Activated CD4-positive, alpha-beta T cell treated with anti-CD3 and anti-CD28 coated beads, Interleukin-2, amount 10 ng/mL, durations not matched to agents 24 days and 14 days (primary cell): ENCODE measurements at regions not wholly inside any gene's neighbourhood (a gene's known extent, or its start where the extent isn't known, plus 50 kb on each side); places are given as distances from the start of the nearest gene placed in this dataset.

ENCODE experiments used
- DNase-seq: peaks from one replicate; pipeline ENCODE4 v3.0.0; 2022
- H3K27ac Mint-ChIP-seq: one replicate; pipeline ENCODE4 v1.8.0; 2022; ENCODE audit warnings: mild to moderate bottlenecking, mixed read lengths
- H3K27me3 Mint-ChIP-seq: one replicate; pipeline ENCODE4 v1.8.0; 2022; ENCODE audit warnings: mixed read lengths
- H3K36me3 Mint-ChIP-seq: one replicate; pipeline ENCODE4 v1.8.0; 2022; ENCODE audit warnings: low read depth, mild to moderate bottlenecking, mixed read lengths
- H3K4me1 Mint-ChIP-seq: one replicate; pipeline ENCODE4 v1.8.0; 2021; ENCODE audit warnings: mixed read lengths
- H3K4me3 Mint-ChIP-seq: one replicate; pipeline ENCODE4 v1.8.0; 2022; ENCODE audit warnings: mild to moderate bottlenecking, moderate library complexity, mixed read lengths
- H3K9me3 Mint-ChIP-seq: one replicate; pipeline ENCODE4 v1.8.0; 2021; ENCODE audit warnings: mixed read lengths
- intact Hi-C: fragments of 100-400 bp; cut with micrococcal nuclease; formaldehyde crosslinking; loops from one replicate; pipeline ENCODE4 v1.15.1; 2023

- H3K9me3 Mint-ChIP-seq = peaks cover 6% of the 10 kb centered on the region
- H3K36me3 Mint-ChIP-seq = no peaks in the 10 kb centered on the region
- H3K4me1 Mint-ChIP-seq = no peaks in the 10 kb centered on the region
- H3K27me3 Mint-ChIP-seq = no peaks in the 10 kb centered on the region
- intact Hi-C loops = no loop called here
- no peak overlapping the region for H3K4me3 Mint-ChIP-seq
- no peak for DNase-seq
- H3K27ac Mint-ChIP-seq = no peak overlapping the region
Observed at GRCh38 chr13:90375851-90376250, 971.6 kb upstream of the MIR17HG start.

- Mint-ChIP-seq H3K27me3 (no peaks in the 10 kb centered on the region), H3K36me3 (no peaks in the 10 kb centered on the region), H3K4me3 (no peak overlapping the region), H3K9me3 (peaks cover 2% of the 10 kb centered on the region), H3K4me1 (no peaks in the 10 kb centered on the region), H3K27ac (no peak overlapping the region)
- no peak for DNase-seq
- intact Hi-C loops = no loop called here
Observed at GRCh38 chr13:90382425-90382824, 965.1 kb upstream of the MIR17HG start.

- no peaks in the 10 kb centered on the region for H3K4me1 Mint-ChIP-seq
- H3K27me3 Mint-ChIP-seq = no peaks in the 10 kb centered on the region
- no peaks in the 10 kb centered on the region for H3K36me3 Mint-ChIP-seq
- peaks cover 10% of the 10 kb centered on the region for H3K9me3 Mint-ChIP-seq
- intact Hi-C loops = no loop called here
- no peak overlapping the region for H3K4me3 Mint-ChIP-seq
- H3K27ac Mint-ChIP-seq = no peak overlapping the region
- no peak for DNase-seq
Observed at GRCh38 chr13:90385781-90386489, 961.6 kb upstream of the MIR17HG start.

GRCh38 chr13:90388887-90389452 is 958.5 kb upstream of the MIR17HG start:
- H3K4me3 Mint-ChIP-seq = no peak overlapping the region
- intact Hi-C loops = no loop called here
- peaks cover 10% of the 10 kb centered on the region for H3K9me3 Mint-ChIP-seq
- no peak for DNase-seq
- H3K4me1 Mint-ChIP-seq = no peaks in the 10 kb centered on the region
- H3K27ac Mint-ChIP-seq = no peak overlapping the region
- no peaks in the 10 kb centered on the region for H3K27me3 Mint-ChIP-seq
- H3K36me3 Mint-ChIP-seq = no peaks in the 10 kb centered on the region

GRCh38 chr13:90389537-90389936 is 958.0 kb upstream of the MIR17HG start:
- Mint-ChIP-seq H3K36me3 (no peaks in the 10 kb centered on the region), H3K27ac (no peak overlapping the region), H3K27me3 (no peaks in the 10 kb centered on the region), H3K4me1 (no peaks in the 10 kb centered on the region), H3K4me3 (no peak overlapping the region), H3K9me3 (peaks cover 10% of the 10 kb centered on the region)
- intact Hi-C loops = no loop called here
- no peak for DNase-seq

- Mint-ChIP-seq H3K4me3 (no peak overlapping the region), H3K27ac (no peak overlapping the region), H3K27me3 (no peaks in the 10 kb centered on the region), H3K4me1 (no peaks in the 10 kb centered on the region), H3K9me3 (peaks cover 5% of the 10 kb centered on the region), H3K36me3 (no peaks in the 10 kb centered on the region)
- DNase-seq = no peak
- intact Hi-C loops = no loop called here
Observed at GRCh38 chr13:90393408-90393807, 954.1 kb upstream of the MIR17HG start.

- DNase-seq = no peak
- H3K27me3 Mint-ChIP-seq = no peaks in the 10 kb centered on the region
- H3K36me3 Mint-ChIP-seq = no peaks in the 10 kb centered on the region
- H3K4me3 Mint-ChIP-seq = no peak overlapping the region
- no peak overlapping the region for H3K27ac Mint-ChIP-seq
- no peaks in the 10 kb centered on the region for H3K9me3 Mint-ChIP-seq
- intact Hi-C loops = no loop called here
- no peaks in the 10 kb centered on the region for H3K4me1 Mint-ChIP-seq
Observed at GRCh38 chr13:90395348-90395747, 952.1 kb upstream of the MIR17HG start.

GRCh38 chr13:90395846-90396245 is 951.6 kb upstream of the MIR17HG start:
- intact Hi-C loops = no loop called here
- Mint-ChIP-seq H3K4me1 (no peaks in the 10 kb centered on the region), H3K27ac (no peak overlapping the region), H3K4me3 (no peak overlapping the region), H3K9me3 (no peaks in the 10 kb centered on the region), H3K36me3 (no peaks in the 10 kb centered on the region), H3K27me3 (no peaks in the 10 kb centered on the region)
- DNase-seq = no peak

GRCh38 chr13:90396266-90396665 is 951.2 kb upstream of the MIR17HG start:
- no peak overlapping the region for H3K4me3 Mint-ChIP-seq
- no peaks in the 10 kb centered on the region for H3K27me3 Mint-ChIP-seq
- H3K4me1 Mint-ChIP-seq = no peaks in the 10 kb centered on the region
- intact Hi-C loops = no loop called here
- DNase-seq = no peak
- no peaks in the 10 kb centered on the region for H3K36me3 Mint-ChIP-seq
- H3K27ac Mint-ChIP-seq = no peak overlapping the region
- no peaks in the 10 kb centered on the region for H3K9me3 Mint-ChIP-seq

- intact Hi-C loops = no loop called here
- H3K27me3 Mint-ChIP-seq = no peaks in the 10 kb centered on the region
- H3K4me3 Mint-ChIP-seq = no peak overlapping the region
- H3K4me1 Mint-ChIP-seq = no peaks in the 10 kb centered on the region
- no peak overlapping the region for H3K27ac Mint-ChIP-seq
- DNase-seq = no peak
- H3K36me3 Mint-ChIP-seq = no peaks in the 10 kb centered on the region
- H3K9me3 Mint-ChIP-seq = no peaks in the 10 kb centered on the region
Observed at GRCh38 chr13:90397503-90397902, 950.0 kb upstream of the MIR17HG start.

GRCh38 chr13:90400372-90400771 is 947.1 kb upstream of the MIR17HG start:
- no peak overlapping the region for H3K27ac Mint-ChIP-seq
- no peak overlapping the region for H3K4me3 Mint-ChIP-seq
- no peaks in the 10 kb centered on the region for H3K4me1 Mint-ChIP-seq
- no peaks in the 10 kb centered on the region for H3K9me3 Mint-ChIP-seq
- H3K27me3 Mint-ChIP-seq = no peaks in the 10 kb centered on the region
- no peak for DNase-seq
- no peaks in the 10 kb centered on the region for H3K36me3 Mint-ChIP-seq
- intact Hi-C loops = no loop called here

- no peak overlapping the region for H3K27ac Mint-ChIP-seq
- no peak for DNase-seq
- intact Hi-C loops = no loop called here
- no peaks in the 10 kb centered on the region for H3K4me1 Mint-ChIP-seq
- no peak overlapping the region for H3K4me3 Mint-ChIP-seq
- H3K9me3 Mint-ChIP-seq = no peaks in the 10 kb centered on the region
- H3K36me3 Mint-ChIP-seq = no peaks in the 10 kb centered on the region
- H3K27me3 Mint-ChIP-seq = no peaks in the 10 kb centered on the region
Observed at GRCh38 chr13:90401150-90401549, 946.3 kb upstream of the MIR17HG start.

- no peak overlapping the region for H3K27ac Mint-ChIP-seq
- H3K4me3 Mint-ChIP-seq = no peak overlapping the region
- no peaks in the 10 kb centered on the region for H3K4me1 Mint-ChIP-seq
- H3K36me3 Mint-ChIP-seq = no peaks in the 10 kb centered on the region
- no peaks in the 10 kb centered on the region for H3K9me3 Mint-ChIP-seq
- intact Hi-C loops = no loop called here
- DNase-seq = no peak
- H3K27me3 Mint-ChIP-seq = no peaks in the 10 kb centered on the region
Observed at GRCh38 chr13:90402102-90402501, 945.4 kb upstream of the MIR17HG start.

GRCh38 chr13:90402613-90403012 is 944.9 kb upstream of the MIR17HG start:
- Mint-ChIP-seq H3K4me1 (no peaks in the 10 kb centered on the region), H3K4me3 (no peak overlapping the region), H3K27me3 (no peaks in the 10 kb centered on the region), H3K9me3 (no peaks in the 10 kb centered on the region), H3K36me3 (no peaks in the 10 kb centered on the region), H3K27ac (no peak overlapping the region)
- DNase-seq = no peak
- intact Hi-C loops = no loop called here
